ENCODE measurements at regions not wholly inside any gene's neighbourhood (a gene's known extent, or its start where the extent isn't known, plus 50 kb on each side); places are given as distances from the start of the nearest gene placed in this dataset.

GRCh38 chr5:89445106-89445745 is 562.2 kb upstream of the MEF2C start:
- TF ChIP-seq CTCF (IDR thresholded peaks at IDR 0.05) (no peak), POLR2AphosphoS5 (IDR thresholded peaks at IDR 0.05) (no peak)
